Glutamatergic neuron (in vitro differentiated cells): ENCODE measurements at regions not wholly inside any gene's neighbourhood (a gene's known extent, or its start where the extent isn't known, plus 50 kb on each side); places are given as distances from the start of the nearest gene placed in this dataset.

Experiments used
- DNase-seq: peaks from one replicate; pipeline ENCODE4 v3.0.0; 2022
- H3K27ac Mint-ChIP-seq: one replicate; pipeline ENCODE4 v1.8.0; 2020; ENCODE audit warnings: mild to moderate bottlenecking, mixed read lengths, inconsistent platforms; ENCODE audit not compliant: unreplicated experiment
- H3K27me3 Mint-ChIP-seq: one replicate; pipeline ENCODE4 v1.8.0; 2020; ENCODE audit warnings: mild to moderate bottlenecking, moderate library complexity, mixed read lengths, inconsistent platforms; ENCODE audit not compliant: unreplicated experiment
- H3K36me3 Mint-ChIP-seq: one replicate; pipeline ENCODE4 v1.8.0; 2020; ENCODE audit warnings: mild to moderate bottlenecking, mixed read lengths, inconsistent platforms; ENCODE audit not compliant: unreplicated experiment
- H3K4me1 Mint-ChIP-seq: one replicate; pipeline ENCODE4 v1.8.0; 2020; ENCODE audit warnings: mild to moderate bottlenecking, low read depth, mixed read lengths, inconsistent platforms; ENCODE audit not compliant: unreplicated experiment
- H3K4me3 Mint-ChIP-seq: one replicate; pipeline ENCODE4 v1.8.0; 2020; ENCODE audit warnings: mild to moderate bottlenecking, mixed read lengths, inconsistent platforms; ENCODE audit not compliant: unreplicated experiment
- H3K9me3 Mint-ChIP-seq: one replicate; pipeline ENCODE4 v1.8.0; 2020; ENCODE audit warnings: mild to moderate bottlenecking, moderate library complexity, mixed read lengths, inconsistent platforms; ENCODE audit not compliant: unreplicated experiment
- CTCF ChIP-seq: fragments of 200-600 bp; sonication (generic); IDR thresholded peaks from one replicate; pipeline ENCODE4 v1.5.0; 2021; ENCODE audit not compliant: partially characterized antibody, unreplicated experiment

GRCh38 chr1:17973694-17974093 lies 133.9 kb upstream of the IGSF21 start:
- Mint-ChIP-seq H3K9me3 (no peaks in the 10 kb centered on the region), H3K4me1 (peaks cover 16% of the 10 kb centered on the region), H3K4me3 (no peak overlapping the region), H3K27ac (no peak overlapping the region), H3K27me3 (peaks cover 2% of the 10 kb centered on the region), H3K36me3 (no peaks in the 10 kb centered on the region)
- DNase-seq, result no peak
- TF ChIP-seq CTCF, result no peak

GRCh38 chr1:17976854-17977253 lies 130.7 kb upstream of the IGSF21 start:
- DNase-seq, result no peak
- peak overlapping the region; percentile 61 for H3K4me3 Mint-ChIP-seq
- peak overlapping the region; percentile 44 for H3K27ac Mint-ChIP-seq
- TF ChIP-seq CTCF, result no peak
- peaks cover 16% of the 10 kb centered on the region for H3K4me1 Mint-ChIP-seq
- H3K9me3 Mint-ChIP-seq, result peaks cover 2% of the 10 kb centered on the region
- no peaks in the 10 kb centered on the region for H3K36me3 Mint-ChIP-seq
- peaks cover 5% of the 10 kb centered on the region for H3K27me3 Mint-ChIP-seq

GRCh38 chr1:17978016-17978415 lies 129.6 kb upstream of the IGSF21 start:
- Mint-ChIP-seq H3K4me1 (peaks cover 11% of the 10 kb centered on the region), H3K27ac (peak overlapping the region; percentile 2), H3K36me3 (no peaks in the 10 kb centered on the region), H3K4me3 (no peak overlapping the region), H3K9me3 (peaks cover 2% of the 10 kb centered on the region), H3K27me3 (peaks cover 5% of the 10 kb centered on the region)
- TF ChIP-seq CTCF, result no peak
- DNase-seq, result no peak

- Mint-ChIP-seq H3K27me3 (peaks cover 3% of the 10 kb centered on the region), H3K27ac (no peak overlapping the region), H3K36me3 (no peaks in the 10 kb centered on the region), H3K4me1 (peaks cover 11% of the 10 kb centered on the region), H3K4me3 (no peak overlapping the region), H3K9me3 (peaks cover 2% of the 10 kb centered on the region)
- DNase-seq, result no peak
- no peak for TF ChIP-seq CTCF
These were observed 127.8 kb upstream of the IGSF21 start for GRCh38 chr1:17979815-17980214.

GRCh38 chr1:17982197-17982596 lies 125.4 kb upstream of the IGSF21 start:
- no peak for DNase-seq
- no peak overlapping the region for H3K4me3 Mint-ChIP-seq
- peaks cover 2% of the 10 kb centered on the region for H3K9me3 Mint-ChIP-seq
- no peak for TF ChIP-seq CTCF
- no peak overlapping the region for H3K27ac Mint-ChIP-seq
- peaks cover 7% of the 10 kb centered on the region for H3K36me3 Mint-ChIP-seq
- peaks cover 3% of the 10 kb centered on the region for H3K27me3 Mint-ChIP-seq
- peaks cover 6% of the 10 kb centered on the region for H3K4me1 Mint-ChIP-seq
